Peyer's patch (tissue), 4 donors: ENCODE measurements at regions not wholly inside any gene's neighbourhood (a gene's known extent, or its start where the extent isn't known, plus 50 kb on each side); places are given as distances from the start of the nearest gene placed in this dataset.

Experiments used
- CTCF ChIP-seq, 6 experiments: fragments of 450-650 bp in 4 of 6; fragments of 200-600 bp in 2 of 6; sonication (generic) in 1 of 6; IDR thresholded peaks; one replicate each; pipeline ENCODE4 v1.5.1; 2017 to 2019; ENCODE audit warnings: antibody characterized with exemption in 6 of 6, mild to moderate bottlenecking in 3 of 6, moderate library complexity in 1 of 6
- POLR2A ChIP-seq, 2 donors: fragments of 450-650 bp; IDR thresholded peaks; one replicate each; pipeline ENCODE4 v1.5.1; 2017; ENCODE audit warnings: antibody characterized with exemption in 2 of 2, mild to moderate bottlenecking in 2 of 2, moderate library complexity in 2 of 2

- TF ChIP-seq CTCF (IDR thresholded peaks at IDR 0.05) (no peak), POLR2A (IDR thresholded peaks at IDR 0.05) (no peak)
Measured at GRCh38 chr18:47619771-47620448, 310.5 kb downstream of the SMAD2 start.
